ENCODE measurements at regions not wholly inside any gene's neighbourhood (a gene's known extent, or its start where the extent isn't known, plus 50 kb on each side); places are given as distances from the start of the nearest gene placed in this dataset.

GRCh38 chr4:32400870-32401269, 1680.7 kb downstream of the PCDH7 start:
- TF ChIP-seq GATA2 (IDR thresholded peaks at IDR 0.05; ENCODE audit: low read depth, low read length) (no peak), GATA3 (IDR thresholded peaks at IDR 0.05; ENCODE audit: low read depth, low read length) (no peak)

- no peak for TF ChIP-seq GATA3 (IDR thresholded peaks at IDR 0.05; ENCODE audit: low read depth, low read length)
- no peak for TF ChIP-seq GATA2 (IDR thresholded peaks at IDR 0.05; ENCODE audit: low read depth, low read length)
Observed at GRCh38 chr4:32417113-32417704, 1697.0 kb downstream of the PCDH7 start.

- TF ChIP-seq GATA2 (IDR thresholded peaks at IDR 0.05; ENCODE audit: low read depth, low read length) (no peak), GATA3 (IDR thresholded peaks at IDR 0.05; ENCODE audit: low read depth, low read length) (no peak)
Observed at GRCh38 chr4:32423267-32423666, 1703.1 kb downstream of the PCDH7 start.

- no peak for TF ChIP-seq GATA2 (IDR thresholded peaks at IDR 0.05; ENCODE audit: low read depth, low read length)
- TF ChIP-seq GATA3 (IDR thresholded peaks at IDR 0.05; ENCODE audit: low read depth, low read length) = no peak
Observed at GRCh38 chr4:32425243-32425642, 1705.1 kb downstream of the PCDH7 start.

GRCh38 chr4:32427566-32427965, 1707.4 kb downstream of the PCDH7 start:
- no peak for TF ChIP-seq GATA3 (IDR thresholded peaks at IDR 0.05; ENCODE audit: low read depth, low read length)
- TF ChIP-seq GATA2 (IDR thresholded peaks at IDR 0.05; ENCODE audit: low read depth, low read length) = no peak

DNA sequence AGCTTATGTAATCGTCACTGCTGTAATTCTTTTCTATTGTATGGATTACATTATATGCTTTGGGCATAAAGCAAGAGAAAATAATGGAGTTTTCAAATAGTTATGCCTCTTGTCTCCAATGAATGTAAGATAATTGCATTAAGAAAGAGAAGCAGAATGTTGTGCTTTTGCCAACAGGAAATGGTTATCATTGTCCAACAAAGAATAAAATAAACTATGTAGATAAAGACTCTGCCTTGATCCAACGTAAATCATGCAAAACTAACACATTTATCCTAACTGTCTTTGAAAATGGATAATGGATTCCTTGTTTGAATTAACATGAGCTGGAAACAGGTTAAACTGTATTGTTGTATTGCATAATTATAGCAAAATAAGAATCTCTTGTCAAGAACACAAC, 1709.0 kb downstream of the PCDH7 start:
- TF ChIP-seq GATA2 (IDR thresholded peaks at IDR 0.05; ENCODE audit: low read depth, low read length) = no peak
- TF ChIP-seq GATA3 (IDR thresholded peaks at IDR 0.05; ENCODE audit: low read depth, low read length) = no peak

- TF ChIP-seq GATA2 (IDR thresholded peaks at IDR 0.05; ENCODE audit: low read depth, low read length) (no peak), GATA3 (IDR thresholded peaks at IDR 0.05; ENCODE audit: low read depth, low read length) (no peak)
Observed at GRCh38 chr4:32435308-32435707, 1715.1 kb downstream of the PCDH7 start.

GRCh38 chr4:32436816-32437215, 1716.6 kb downstream of the PCDH7 start:
- TF ChIP-seq GATA2 (IDR thresholded peaks at IDR 0.05; ENCODE audit: low read depth, low read length) = no peak
- no peak for TF ChIP-seq GATA3 (IDR thresholded peaks at IDR 0.05; ENCODE audit: low read depth, low read length)

- no peak for TF ChIP-seq GATA3 (IDR thresholded peaks at IDR 0.05; ENCODE audit: low read depth, low read length)
- no peak for TF ChIP-seq GATA2 (IDR thresholded peaks at IDR 0.05; ENCODE audit: low read depth, low read length)
Observed at GRCh38 chr4:32440391-32440790, 1720.2 kb downstream of the PCDH7 start.

DNA sequence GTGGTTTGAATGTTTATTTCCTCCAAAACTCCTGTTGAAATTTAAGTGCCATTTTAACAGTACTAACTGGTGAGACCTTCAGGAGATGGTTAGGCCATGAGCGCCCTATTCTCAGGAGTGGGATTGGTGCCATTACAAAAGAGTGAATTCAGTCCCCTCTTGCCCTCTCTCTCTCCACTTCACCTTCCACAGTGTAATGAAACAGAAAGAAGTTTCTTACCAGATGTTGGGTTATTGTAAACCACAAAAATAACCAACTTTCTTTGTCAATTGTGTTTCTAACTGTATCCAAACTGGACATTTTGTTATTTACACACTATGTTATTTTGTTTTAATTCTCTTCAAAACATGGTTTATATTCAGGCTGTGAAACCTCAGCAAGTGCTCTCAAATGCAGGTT, 1734.3 kb downstream of the PCDH7 start:
- TF ChIP-seq GATA2 (IDR thresholded peaks at IDR 0.05; ENCODE audit: low read depth, low read length) (no peak), GATA3 (IDR thresholded peaks at IDR 0.05; ENCODE audit: low read depth, low read length) (no peak)

DNA sequence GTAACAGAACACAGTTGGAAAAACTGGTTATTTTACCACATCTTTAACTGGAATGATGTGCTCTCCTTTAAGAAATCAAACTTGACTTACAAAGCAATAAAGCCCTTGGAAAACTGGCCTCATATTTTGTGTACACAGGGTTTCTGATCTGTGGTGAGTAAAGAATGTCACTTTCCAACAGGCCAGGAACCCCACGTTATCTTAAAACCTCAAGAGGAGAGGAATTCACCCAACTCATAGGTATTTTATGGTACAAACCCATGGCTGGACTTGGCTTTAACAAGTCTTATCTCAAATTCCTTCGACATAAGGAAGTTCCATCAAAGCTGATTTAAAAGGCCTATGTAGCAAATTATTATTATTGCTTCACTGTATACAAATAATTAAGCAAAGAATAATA, 1735.1 kb downstream of the PCDH7 start:
- TF ChIP-seq GATA2 (IDR thresholded peaks at IDR 0.05; ENCODE audit: low read depth, low read length) (no peak), GATA3 (IDR thresholded peaks at IDR 0.05; ENCODE audit: low read depth, low read length) (no peak)

- TF ChIP-seq GATA2 (IDR thresholded peaks at IDR 0.05; ENCODE audit: low read depth, low read length) = no peak
- TF ChIP-seq GATA3 (IDR thresholded peaks at IDR 0.05; ENCODE audit: low read depth, low read length) = no peak
Observed at GRCh38 chr4:32460972-32461371, 1740.8 kb downstream of the PCDH7 start.

- TF ChIP-seq GATA3 (IDR thresholded peaks at IDR 0.05; ENCODE audit: low read depth, low read length) = no peak
- TF ChIP-seq GATA2 (IDR thresholded peaks at IDR 0.05; ENCODE audit: low read depth, low read length) = no peak
Observed at GRCh38 chr4:32462944-32463343, 1742.8 kb downstream of the PCDH7 start.

DNA sequence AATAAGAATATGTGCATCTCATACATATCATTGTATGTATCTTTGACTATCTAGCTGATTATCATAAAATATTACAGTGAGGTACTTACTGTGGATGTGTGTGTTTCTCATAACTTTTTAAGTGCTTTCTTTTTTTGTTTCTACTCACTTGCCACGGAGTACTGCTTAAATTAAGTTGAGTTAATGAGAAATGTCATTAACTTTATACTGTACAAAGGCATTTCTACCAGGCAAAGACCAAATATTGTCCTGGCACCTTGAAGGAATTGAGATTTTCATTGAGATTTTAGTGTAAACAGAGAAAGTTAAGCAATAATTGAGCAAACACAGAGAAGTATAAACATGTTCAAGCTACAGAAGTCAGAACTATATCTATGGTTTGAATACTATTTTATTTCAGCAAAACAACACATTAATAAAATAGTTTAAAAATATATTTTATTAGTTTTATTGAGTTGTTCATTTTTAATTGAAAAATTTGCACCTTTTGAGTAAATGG, 1750.0 kb downstream of the PCDH7 start:
- TF ChIP-seq GATA2 (IDR thresholded peaks at IDR 0.05; ENCODE audit: low read depth, low read length) = no peak
- no peak for TF ChIP-seq GATA3 (IDR thresholded peaks at IDR 0.05; ENCODE audit: low read depth, low read length)

GRCh38 chr4:32472918-32473317, 1752.7 kb downstream of the PCDH7 start:
- TF ChIP-seq GATA3 (IDR thresholded peaks at IDR 0.05; ENCODE audit: low read depth, low read length) (no peak), GATA2 (IDR thresholded peaks at IDR 0.05; ENCODE audit: low read depth, low read length) (no peak)

DNA sequence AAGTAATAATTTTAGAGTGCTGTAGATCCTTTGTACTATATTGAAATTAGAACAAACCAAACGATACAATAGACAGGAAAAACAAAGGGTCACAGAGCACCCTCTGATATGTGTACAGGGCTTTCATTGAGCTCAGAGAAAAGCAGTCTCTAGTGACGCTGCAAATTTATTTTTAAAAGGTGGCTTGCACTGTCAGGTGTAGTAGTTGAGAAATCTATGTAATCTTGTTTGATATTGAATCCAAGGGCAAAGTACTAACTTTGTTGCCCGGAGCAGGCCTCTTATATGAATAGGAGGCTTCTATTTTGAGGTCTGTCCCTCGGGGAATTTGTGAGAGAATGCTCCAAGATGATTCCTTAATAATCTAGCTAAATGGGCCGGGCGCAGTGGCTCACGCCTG, 1755.5 kb downstream of the PCDH7 start:
- TF ChIP-seq GATA3 (IDR thresholded peaks at IDR 0.05; ENCODE audit: low read depth, low read length) (no peak), GATA2 (IDR thresholded peaks at IDR 0.05; ENCODE audit: low read depth, low read length) (no peak)

Data from SH-SY5Y (cell line).